NCI-H1694 (cell line): ENCODE measurements at regions not wholly inside any gene's neighbourhood (a gene's known extent, or its start where the extent isn't known, plus 50 kb on each side); places are given as distances from the start of the nearest gene placed in this dataset.
A peak's percentile ranks its signal among the peaks of the same experiment; 100 is the strongest.
"Not testable (repeated sequence)": the region's sequence is repeated elsewhere in the genome, so short reads cannot be mapped to it uniquely, and the experiment has no call there.

Experiments used
- DNase-seq: peaks from one replicate; lab custom pipeline; 2025; lab: John Stamatoyannopoulos, UW

DNA sequence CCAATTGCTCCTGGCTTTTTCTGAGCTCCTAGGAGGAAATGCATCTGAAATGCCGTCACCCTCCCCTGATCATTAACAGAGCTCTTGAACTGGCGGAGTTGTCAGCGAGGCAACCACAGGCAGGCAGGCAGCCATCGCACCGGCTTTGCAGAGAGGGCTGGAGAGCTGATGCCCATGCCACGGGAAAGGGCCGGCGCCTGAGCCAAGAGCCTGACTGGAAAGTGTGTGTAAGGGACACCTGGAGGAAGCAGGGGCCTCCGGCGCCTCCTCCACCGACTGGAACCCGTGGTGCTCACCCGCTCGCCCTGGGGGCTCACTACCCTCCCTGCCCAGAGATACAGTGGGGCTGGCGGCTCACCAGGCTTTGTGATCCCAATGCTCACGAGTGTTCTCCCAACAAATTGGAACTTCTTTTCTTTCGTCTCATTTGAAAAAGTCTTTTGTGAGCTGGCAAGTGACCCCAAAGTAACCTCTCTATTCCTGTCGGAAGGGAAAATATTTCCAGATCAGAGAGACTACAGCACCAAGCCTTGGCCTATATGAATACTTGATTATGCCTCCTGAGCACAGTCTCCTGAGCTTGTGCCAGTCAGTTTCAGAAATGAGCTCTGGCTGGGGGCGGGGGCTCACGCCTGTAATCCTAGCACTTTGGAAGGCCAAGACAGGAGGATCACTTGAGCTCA is 97.7 kb upstream of the SLC25A33 start:
- no peak for DNase-seq

GRCh38 chr1:9442278-9442846 is 96.9 kb upstream of the SLC25A33 start:
- no peak for DNase-seq

DNA sequence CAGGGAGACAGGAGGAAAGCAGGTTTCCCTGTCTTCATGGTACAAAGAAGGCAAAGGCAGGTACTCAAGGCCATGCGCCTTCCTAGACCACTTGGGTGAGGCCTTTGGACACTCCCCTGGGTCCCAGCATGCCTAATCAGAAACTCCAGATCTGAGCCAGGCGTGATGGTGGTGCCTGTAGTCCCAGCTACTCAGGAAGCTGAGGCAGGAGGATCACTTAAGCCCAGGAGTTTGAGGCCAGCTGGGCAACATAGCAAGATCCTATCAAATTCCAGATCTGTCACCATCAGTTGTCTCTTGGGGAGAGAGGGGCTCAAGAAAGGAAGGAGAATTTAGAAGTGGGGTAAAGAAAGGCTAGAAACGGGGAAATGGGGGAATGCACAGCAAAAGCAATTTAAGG is 96.3 kb upstream of the SLC25A33 start:
- no peak for DNase-seq

DNA sequence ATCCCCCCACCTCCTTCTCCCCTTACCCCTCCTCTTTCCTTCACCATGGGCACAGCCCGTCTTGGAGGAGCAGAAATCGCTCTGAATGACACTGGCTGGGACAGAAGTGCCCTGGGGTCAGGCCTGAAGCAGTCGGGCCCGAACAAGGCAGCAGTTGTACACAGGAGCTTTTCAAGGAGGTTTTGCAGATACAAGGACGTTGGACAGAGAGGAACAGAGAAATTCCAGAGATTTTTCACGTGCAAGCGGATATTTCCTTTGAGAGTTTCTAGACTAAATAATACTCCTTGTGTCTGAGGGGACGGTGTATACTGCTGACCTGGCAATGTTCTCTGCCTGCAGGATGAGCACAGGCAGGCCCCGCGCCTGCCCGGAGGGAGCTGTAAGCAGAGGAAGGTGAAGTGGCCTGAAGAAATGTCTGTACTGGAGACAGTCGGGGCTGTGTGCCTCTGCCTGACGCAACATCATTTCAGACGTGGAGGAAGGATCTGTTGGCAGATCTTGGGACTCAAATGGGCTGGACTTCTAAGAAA is 95.3 kb upstream of the SLC25A33 start:
- DNase-seq, result no peak

- DNase-seq, result no peak
Observed at GRCh38 chr1:9444532-9444931, 94.7 kb upstream of the SLC25A33 start.

DNA sequence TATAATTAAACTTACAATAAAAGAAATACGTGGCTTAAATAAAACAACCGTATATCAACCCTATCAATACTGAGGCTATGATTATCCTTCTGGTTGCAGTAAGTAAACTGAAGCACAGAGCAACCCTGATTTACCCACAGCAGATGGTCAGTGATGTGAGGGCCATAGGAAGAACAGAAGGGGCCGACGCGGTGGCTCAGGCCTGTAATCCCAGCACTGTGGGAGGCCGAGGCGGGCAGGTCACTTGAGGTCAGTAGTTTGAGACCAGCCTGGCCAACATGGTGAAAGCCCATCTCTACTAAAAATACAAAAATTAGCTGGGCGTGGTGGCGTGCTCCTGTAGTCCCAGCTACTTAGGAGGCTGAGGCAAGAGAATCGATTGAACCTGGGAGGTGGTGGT is 94.2 kb upstream of the SLC25A33 start:
- DNase-seq, result not testable (repeated sequence)

GRCh38 chr1:9447215-9447960 is 91.9 kb upstream of the SLC25A33 start:
- no peak for DNase-seq

GRCh38 chr1:9448132-9449109 is 90.8 kb upstream of the SLC25A33 start:
- no peak for DNase-seq

DNA sequence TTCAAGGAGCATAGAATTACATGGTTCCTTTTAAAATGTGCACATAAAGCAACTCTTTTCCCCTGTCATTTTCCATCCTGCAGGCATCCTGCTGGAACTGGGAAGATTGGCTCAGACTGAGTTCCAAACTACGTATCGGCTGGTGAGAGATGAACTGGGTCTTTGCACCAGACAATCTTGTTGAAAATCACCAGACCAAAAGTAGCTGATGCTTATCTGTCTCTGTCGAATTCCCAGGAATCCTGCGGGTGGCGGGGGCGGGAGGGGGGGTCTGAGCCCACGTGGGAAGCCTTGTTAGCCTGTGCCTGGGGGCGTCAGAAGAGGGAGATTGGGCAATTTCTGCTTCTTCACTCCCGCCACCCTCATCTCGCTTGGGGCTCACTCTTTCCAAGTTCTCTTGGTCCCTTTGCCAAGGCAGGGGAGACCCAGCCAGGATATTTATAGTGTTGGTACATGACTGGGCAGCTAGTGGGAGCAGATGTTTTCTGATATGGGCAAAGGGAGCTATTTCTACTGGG is 90.1 kb upstream of the SLC25A33 start:
- no peak for DNase-seq

GRCh38 chr1:9449976-9450696 is 89.1 kb upstream of the SLC25A33 start:
- no peak for DNase-seq

DNA sequence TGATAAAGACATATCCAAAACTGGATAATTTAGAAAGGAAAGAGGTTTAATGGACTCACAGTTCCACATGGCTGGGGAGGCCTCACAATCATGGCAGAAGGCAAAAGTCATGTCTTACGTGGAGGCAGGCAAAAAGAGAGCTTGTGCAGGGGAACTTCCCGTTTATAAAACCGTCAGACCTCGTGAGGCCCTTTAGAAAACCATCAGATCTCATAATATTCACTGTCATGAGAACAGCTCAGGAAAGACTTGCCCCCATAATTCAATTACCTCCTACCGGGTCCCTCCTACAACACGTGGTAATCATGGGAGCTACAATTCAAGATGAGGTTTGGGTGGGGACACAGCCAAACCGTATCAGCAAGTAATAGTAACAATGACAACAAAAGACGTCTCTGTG is 88.2 kb upstream of the SLC25A33 start:
- no peak for DNase-seq

GRCh38 chr1:9452516-9453140 is 86.6 kb upstream of the SLC25A33 start:
- no peak for DNase-seq

DNA sequence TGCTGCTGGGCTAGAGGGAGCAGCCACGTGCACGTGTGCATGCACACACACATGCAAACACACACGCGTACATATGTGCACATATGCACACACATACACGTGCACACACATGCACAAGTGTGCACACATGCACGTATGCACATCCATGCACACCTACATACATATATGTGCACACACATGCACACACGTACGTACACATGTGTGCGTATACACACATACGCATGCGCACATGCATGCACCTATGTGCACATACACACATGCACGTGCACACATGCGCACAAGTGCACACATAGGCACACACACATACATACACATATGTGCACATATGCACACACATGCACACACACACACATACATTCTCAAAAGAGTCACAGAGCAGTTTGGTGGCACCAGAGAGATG is 85.9 kb upstream of the SLC25A33 start:
- DNase-seq, result no peak

DNA sequence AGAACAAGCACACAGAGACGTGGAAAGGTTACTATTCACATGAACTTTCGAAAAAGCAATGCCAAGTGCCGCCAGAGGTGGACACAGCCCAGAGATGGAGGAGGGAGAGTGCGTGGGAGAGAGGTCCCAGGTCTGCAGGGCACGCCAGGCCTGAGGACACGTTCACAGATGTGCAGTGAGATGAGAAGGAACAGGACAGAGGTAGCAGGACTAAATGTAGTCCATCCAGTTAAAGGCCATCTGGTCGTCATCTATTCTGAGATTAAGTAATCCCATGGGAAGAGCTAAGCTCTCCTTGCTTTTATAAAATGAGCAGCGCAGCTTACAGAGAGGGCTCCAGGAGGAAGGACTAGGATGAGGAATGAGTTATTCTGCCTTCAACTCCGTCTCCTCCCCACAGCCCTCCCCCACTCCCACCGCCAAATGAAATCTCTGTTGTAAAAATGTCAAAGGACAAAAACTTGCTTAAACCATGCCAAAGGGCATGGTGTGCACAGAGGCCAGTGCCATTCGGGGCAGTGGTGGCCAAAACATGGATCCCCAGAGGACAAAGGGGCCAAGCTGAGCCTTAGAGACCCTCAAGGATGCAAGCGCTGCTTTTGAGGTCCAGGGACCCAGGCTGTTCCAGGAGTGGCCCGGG is 85.4 kb upstream of the SLC25A33 start:
- no peak for DNase-seq

DNA sequence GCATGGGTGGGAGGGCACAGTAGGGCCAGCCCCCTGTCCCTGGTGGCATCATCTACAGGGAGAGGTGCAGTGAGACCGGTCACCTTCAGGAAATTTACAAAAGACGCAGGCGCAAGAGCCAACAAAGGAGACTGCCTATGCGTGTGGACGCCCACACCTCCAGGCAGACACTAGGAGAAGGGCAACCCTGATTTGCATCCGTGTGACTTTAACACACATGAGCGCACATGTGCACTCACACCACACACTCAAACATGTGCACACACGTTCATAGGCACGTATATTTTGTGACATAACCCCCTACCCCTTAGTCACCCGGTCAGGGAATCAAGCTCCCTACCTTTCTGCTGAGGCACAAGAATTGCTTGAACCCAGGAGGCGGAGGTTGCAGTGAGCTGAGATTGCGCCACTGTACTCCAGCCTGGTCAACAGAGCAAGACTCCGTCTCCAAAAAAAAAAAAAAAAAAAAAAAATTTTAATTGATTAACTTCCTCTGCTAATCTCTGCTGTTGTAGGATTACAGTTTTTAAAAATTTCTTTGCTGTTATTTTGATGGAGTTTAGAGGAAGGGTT is 84.7 kb upstream of the SLC25A33 start:
- DNase-seq, result no peak

- DNase-seq, result peak; percentile 44
Observed at GRCh38 chr1:9455487-9456234, 83.6 kb upstream of the SLC25A33 start.

DNA sequence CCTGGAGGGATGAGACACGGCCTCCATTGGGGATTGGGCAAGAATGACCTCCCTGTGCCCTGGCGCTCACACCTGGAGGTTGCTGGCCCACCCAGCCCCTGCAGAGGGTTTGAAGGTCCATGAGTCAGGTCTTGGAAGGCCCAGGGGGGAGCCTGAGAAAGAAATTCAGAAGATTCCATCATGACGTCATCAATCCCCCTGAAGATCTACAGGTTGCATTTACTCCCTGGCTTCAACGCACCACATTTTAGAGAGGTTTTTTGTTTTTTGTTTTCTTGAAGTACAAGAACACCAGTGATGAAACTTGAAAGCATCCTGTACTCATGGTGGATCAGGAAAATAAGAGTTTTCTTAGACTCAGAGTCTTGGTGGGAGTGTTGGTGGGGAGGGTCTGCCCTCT is 82.4 kb upstream of the SLC25A33 start:
- DNase-seq, result no peak

GRCh38 chr1:9459816-9460407 is 79.4 kb upstream of the SLC25A33 start:
- DNase-seq, result no peak

DNA sequence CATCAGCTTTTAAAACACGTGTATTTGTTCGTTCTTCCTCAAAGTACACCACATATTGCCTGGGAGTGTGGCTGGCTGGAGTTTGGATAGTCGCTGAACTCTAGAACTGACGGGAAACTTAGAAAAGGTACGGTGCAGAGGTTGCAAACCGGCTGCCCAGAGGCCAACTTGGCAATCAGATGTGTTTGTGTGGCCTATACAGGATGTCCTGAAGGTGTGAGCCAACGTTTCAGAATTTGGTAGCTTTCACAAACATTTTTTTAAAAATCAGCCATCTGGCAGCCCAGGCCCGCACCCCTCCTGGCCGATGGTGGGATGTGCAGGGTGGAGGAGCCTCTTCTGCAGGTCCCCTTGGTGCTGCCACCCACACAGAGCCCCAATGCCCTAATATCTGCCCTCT is 73.6 kb upstream of the SLC25A33 start:
- no peak for DNase-seq
